HepG2 (cell line): ENCODE measurements at regions not wholly inside any gene's neighbourhood (a gene's known extent, or its start where the extent isn't known, plus 50 kb on each side); places are given as distances from the start of the nearest gene placed in this dataset.

Experiments
- ATAC-seq: fragments of 200-7000 bp; cut with Tn5 transposase; 3 replicates; pipeline ENCODE4 v1.9.1; 2020; ENCODE audit warnings: mild to moderate bottlenecking, moderate library complexity
- BruUV-seq: library from RNA; stranded (reverse); fragments of 400-500 nt; replicated peaks from 2 replicates; lab custom pipeline; 2021; lab: Mats Ljungman, UMichigan
- CTCF ChIA-PET: fragments of 300-600 bp; formaldehyde crosslinking; extraction: SDS; loops from one replicate; lab custom pipeline; 2021; ENCODE audit warnings: low total read pairs, inconsistent platforms, low intra/inter-chr PET ratio; lab: Yijun Ruan, JAX
- POLR2A ChIA-PET: fragments of 350-600 bp; sonication (Branson Sonifier 250); formaldehyde crosslinking; loops from one replicate; lab custom pipeline; 2020; ENCODE audit warnings: antibody characterized with exemption, inconsistent platforms; lab: Yijun Ruan, JAX
- DNase-seq: peaks from one replicate; pipeline ENCODE4 v3.0.0-alpha.2; 2015; ENCODE audit warnings: low spot score
- FAIRE-seq: peaks from 3 replicates; lab custom pipeline; 2011; peaks lifted over from hg19 to GRCh38; lab: Jason Lieb, UNC
- H2AFZ ChIP-seq: one replicate; pipeline ENCODE4 v1.6.1; 2011; ENCODE audit warnings: low read length, inconsistent platforms
- H3K27ac ChIP-seq: fragments of 300-600 bp; 3 replicates; pipeline ENCODE4 v1.8.0; 2011; ENCODE audit warnings: mixed run types, mild to moderate bottlenecking, mixed read lengths, low read length, inconsistent platforms; ENCODE audit not compliant: insufficient read depth; ENCODE audit errors: extremely low read length
- H3K27me3 ChIP-seq, 2 experiments: fragments of 200-600 bp in 1 of 2; 2 replicates in 1 of 2; 3 replicates in 1 of 2; pipeline versions ENCODE4 v1.6.0 to v1.8.0; 2011; ENCODE audit warnings: low read length in 2 of 2, mild to moderate bottlenecking in 2 of 2, moderate library complexity in 2 of 2, inconsistent platforms in 1 of 2; ENCODE audit not compliant: insufficient read depth in 2 of 2, control insufficient read depth in 1 of 2
- H3K36me3 ChIP-seq, 2 experiments: fragments of 200-600 bp in 1 of 2; replicated peaks in 1 of 2; 2 replicates in 1 of 2; 3 replicates in 1 of 2; pipeline versions ENCODE4 v1.5.1 to v1.8.0; 2011; ENCODE audit warnings: low read length in 2 of 2, inconsistent platforms in 1 of 2; ENCODE audit not compliant: insufficient read depth in 2 of 2, control insufficient read depth in 1 of 2
- H3K4me1 ChIP-seq: 2 replicates; pipeline ENCODE4 v1.5.1; 2012; ENCODE audit warnings: low read length, inconsistent platforms; ENCODE audit not compliant: insufficient read depth
- H3K4me2 ChIP-seq: 2 replicates; pipeline ENCODE4 v1.6.0; 2011; ENCODE audit warnings: low read depth, low read length, inconsistent platforms
- H3K4me3 ChIP-seq, 3 experiments: fragments of 200-600 bp in 1 of 3; sonication (generic), shearing (Covaris generic) in 1 of 3; replicated peaks in 1 of 3; 2 replicates each; pipeline ENCODE4 v1.5.1; 2011 to 2016; ENCODE audit warnings: low read length in 3 of 3, inconsistent platforms in 2 of 3, low read depth in 2 of 3, mild to moderate bottlenecking in 2 of 3, control low read depth in 1 of 3, mixed read lengths in 1 of 3; ENCODE audit not compliant: insufficient read depth in 1 of 3
- H3K79me2 ChIP-seq: one replicate; pipeline ENCODE4 v1.6.1; 2011; ENCODE audit warnings: low read length, inconsistent platforms; ENCODE audit not compliant: insufficient read depth
- H3K9ac ChIP-seq: 2 replicates; pipeline ENCODE4 v1.6.0; 2011; ENCODE audit warnings: mild to moderate bottlenecking, low read depth, low read length, inconsistent platforms; ENCODE audit not compliant: insufficient read depth
- H3K9me3 ChIP-seq: 2 replicates; pipeline ENCODE4 v1.5.1; 2012; ENCODE audit warnings: mild to moderate bottlenecking, low read length
- H4K20me1 ChIP-seq: 2 replicates; pipeline ENCODE4 v1.6.0; 2011; ENCODE audit warnings: inconsistent platforms, mild to moderate bottlenecking, low read length, moderate library complexity; ENCODE audit not compliant: insufficient read depth
- AKAP8 ChIP-seq: sonication (generic); formaldehyde crosslinking; IDR thresholded peaks from 2 replicates; pipeline ENCODE4 v1.5.1; 2020; ENCODE audit warnings: mild to moderate bottlenecking, missing genetic modification reagents
- ATAD3A ChIP-seq: sonication (generic); formaldehyde crosslinking; IDR thresholded peaks from 2 replicates; pipeline ENCODE4 v1.4.0; 2020; ENCODE audit warnings: missing genetic modification reagents
- CHD2 ChIP-seq: IDR thresholded peaks from 2 replicates; pipeline ENCODE4 v1.6.1; 2011; ENCODE audit warnings: low read depth, low read length, improper control_type of control experiment
- HNF4A ChIP-seq: sonication (generic); formaldehyde crosslinking; IDR thresholded peaks from 2 replicates; pipeline ENCODE4 v1.4.0; 2020; ENCODE audit warnings: missing genetic modification reagents
- HOXA3 ChIP-seq: sonication (generic); formaldehyde crosslinking; IDR thresholded peaks from 2 replicates; pipeline ENCODE4 v1.5.0; 2020; ENCODE audit warnings: missing genetic modification reagents
- KLF13 ChIP-seq: sonication (generic); formaldehyde crosslinking; IDR thresholded peaks from 2 replicates; pipeline ENCODE4 v1.4.0; 2020; ENCODE audit warnings: mild to moderate bottlenecking, missing genetic modification reagents
- SIX1 ChIP-seq: sonication (generic); formaldehyde crosslinking; IDR thresholded peaks from 2 replicates; pipeline ENCODE4 v1.4.0; 2020; ENCODE audit warnings: missing genetic modification reagents, borderline replicate concordance
- SRY ChIP-seq: sonication (generic); formaldehyde crosslinking; IDR thresholded peaks from 2 replicates; pipeline ENCODE4 v1.8.0; 2022; ENCODE audit warnings: mild to moderate bottlenecking, missing genetic modification reagents
- WIZ ChIP-seq: sonication (generic); formaldehyde crosslinking; IDR thresholded peaks from 2 replicates; pipeline ENCODE4 v1.5.1; 2020; ENCODE audit warnings: mild to moderate bottlenecking, missing genetic modification reagents
- ZNF136 ChIP-seq: sonication (generic); formaldehyde crosslinking; IDR thresholded peaks from 2 replicates; pipeline ENCODE4 v1.8.1; 2022; ENCODE audit warnings: low read depth, mild to moderate bottlenecking, moderate library complexity, missing genetic modification reagents
- ZNF253 ChIP-seq: sonication (generic); formaldehyde crosslinking; IDR thresholded peaks from 2 replicates; pipeline ENCODE4 v1.8.0; 2022; ENCODE audit warnings: mild to moderate bottlenecking, missing genetic modification reagents, borderline replicate concordance
- ZNF775 ChIP-seq: sonication (generic); formaldehyde crosslinking; IDR thresholded peaks from 2 replicates; pipeline ENCODE4 v1.4.0; 2020; ENCODE audit warnings: missing genetic modification reagents, mild to moderate bottlenecking, moderate library complexity, borderline replicate concordance
- ZNF777 ChIP-seq: sonication (generic); formaldehyde crosslinking; IDR thresholded peaks from 2 replicates; pipeline ENCODE4 v1.4.0; 2020; ENCODE audit warnings: missing genetic modification reagents
- whole genome bisulfite sequencing: methylation state at CpG from one replicate; pipeline ENCODE4 v1.1.6; 2017; ENCODE audit warnings: low lambda C conversion rate; 5-methylcytosine and 5-hydroxymethylcytosine counted together
- in situ Hi-C: cut with HindIII; loops from 2 replicates; pipeline ENCODE4 v1.10.0; 2017; ENCODE audit warnings: low pct_unique_long_range_greater_than_20kb; ENCODE audit not compliant: extremely low pct_ligation_motif_present
- intact Hi-C: fragments of 100-400 bp; cut with micrococcal nuclease; formaldehyde crosslinking; loops from one replicate; pipeline ENCODE4 v1.10.0; 2022; ENCODE audit not compliant: unreplicated experiment
- TF ChIP-seq, protein P1 (sequence below): sonication (generic); formaldehyde crosslinking; IDR thresholded peaks from 2 replicates; pipeline ENCODE4 v1.4.0; 2020; ENCODE audit warnings: mild to moderate bottlenecking, missing genetic modification reagents
- TF ChIP-seq, protein P2 (sequence below): sonication (generic); formaldehyde crosslinking; conservative IDR thresholded peaks from 2 replicates; pipeline ENCODE4 v1.4.0; 2020; ENCODE audit warnings: mild to moderate bottlenecking, missing genetic modification reagents, moderate library complexity
- TF ChIP-seq, protein P3 (sequence below): sonication (generic); formaldehyde crosslinking; IDR thresholded peaks from 2 replicates; pipeline ENCODE4 v1.5.1; 2020; ENCODE audit warnings: missing genetic modification reagents, mild to moderate bottlenecking, borderline replicate concordance
- TF ChIP-seq, protein P4 (sequence below): sonication (generic); formaldehyde crosslinking; IDR thresholded peaks from 2 replicates; pipeline ENCODE4 v1.5.0; 2020; ENCODE audit warnings: missing genetic modification reagents

DNA sequence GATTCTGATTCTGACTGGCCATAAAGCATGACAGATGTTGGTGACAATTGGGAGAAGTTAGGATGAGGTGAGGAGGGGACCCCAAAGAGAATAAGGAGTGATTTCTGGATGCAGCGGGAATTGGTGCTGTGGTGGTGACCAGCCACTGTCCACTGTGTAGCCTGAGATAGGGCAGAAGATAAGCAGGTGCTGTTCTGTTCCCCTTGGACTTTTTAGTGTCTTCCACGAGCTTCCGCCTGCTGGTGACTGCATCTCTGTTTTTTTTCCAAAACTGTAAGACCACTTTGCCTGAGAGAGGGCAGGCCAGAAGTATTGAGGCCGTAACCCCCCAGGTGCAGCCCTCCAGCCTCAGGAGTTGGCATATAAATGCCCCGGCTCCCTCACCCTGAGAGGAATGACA, 161.2 kb upstream of the MYL2 start:
- DNase-seq (no peak), ATAC-seq (no peak), FAIRE-seq (no peak)
- H3K4me3 ChIP-seq, result no peak overlapping the region
- H2AFZ ChIP-seq, result no peak overlapping the region
- 22% methylated on average over 5 of the region's 5 CpGs for whole genome bisulfite sequencing
- H3K79me2 ChIP-seq, result no peaks in the 10 kb centered on the region
- H3K36me3 ChIP-seq, result no peaks in the 10 kb centered on the region
- CTCF ChIA-PET, result no interaction called here
- no peak overlapping the region for H3K9ac ChIP-seq
- no peak overlapping the region for H3K27ac ChIP-seq
- no peaks in the 10 kb centered on the region for H3K9me3 ChIP-seq
- TF ChIP-seq HNF4A (CRISPR knock-in tag) (no peak), ATAD3A (CRISPR knock-in tag) (no peak), ZNF777 (CRISPR knock-in tag) (no peak), ZNF253 (CRISPR knock-in tag) (no peak), ZNF775 (no peak), KLF13 (CRISPR knock-in tag) (no peak), SIX1 (CRISPR knock-in tag) (no peak), ZNF136 (CRISPR knock-in tag) (no peak), CHD2 (no peak), HOXA3 (CRISPR knock-in tag) (no peak), AKAP8 (CRISPR knock-in tag) (no peak), SRY (CRISPR knock-in tag) (no peak), WIZ (no peak)
- TF ChIP-seq, protein P1, sequence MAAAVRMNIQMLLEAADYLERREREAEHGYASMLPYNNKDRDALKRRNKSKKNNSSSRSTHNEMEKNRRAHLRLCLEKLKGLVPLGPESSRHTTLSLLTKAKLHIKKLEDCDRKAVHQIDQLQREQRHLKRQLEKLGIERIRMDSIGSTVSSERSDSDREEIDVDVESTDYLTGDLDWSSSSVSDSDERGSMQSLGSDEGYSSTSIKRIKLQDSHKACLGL (CRISPR knock-in tag), result no peak
- TF ChIP-seq, protein P2, sequence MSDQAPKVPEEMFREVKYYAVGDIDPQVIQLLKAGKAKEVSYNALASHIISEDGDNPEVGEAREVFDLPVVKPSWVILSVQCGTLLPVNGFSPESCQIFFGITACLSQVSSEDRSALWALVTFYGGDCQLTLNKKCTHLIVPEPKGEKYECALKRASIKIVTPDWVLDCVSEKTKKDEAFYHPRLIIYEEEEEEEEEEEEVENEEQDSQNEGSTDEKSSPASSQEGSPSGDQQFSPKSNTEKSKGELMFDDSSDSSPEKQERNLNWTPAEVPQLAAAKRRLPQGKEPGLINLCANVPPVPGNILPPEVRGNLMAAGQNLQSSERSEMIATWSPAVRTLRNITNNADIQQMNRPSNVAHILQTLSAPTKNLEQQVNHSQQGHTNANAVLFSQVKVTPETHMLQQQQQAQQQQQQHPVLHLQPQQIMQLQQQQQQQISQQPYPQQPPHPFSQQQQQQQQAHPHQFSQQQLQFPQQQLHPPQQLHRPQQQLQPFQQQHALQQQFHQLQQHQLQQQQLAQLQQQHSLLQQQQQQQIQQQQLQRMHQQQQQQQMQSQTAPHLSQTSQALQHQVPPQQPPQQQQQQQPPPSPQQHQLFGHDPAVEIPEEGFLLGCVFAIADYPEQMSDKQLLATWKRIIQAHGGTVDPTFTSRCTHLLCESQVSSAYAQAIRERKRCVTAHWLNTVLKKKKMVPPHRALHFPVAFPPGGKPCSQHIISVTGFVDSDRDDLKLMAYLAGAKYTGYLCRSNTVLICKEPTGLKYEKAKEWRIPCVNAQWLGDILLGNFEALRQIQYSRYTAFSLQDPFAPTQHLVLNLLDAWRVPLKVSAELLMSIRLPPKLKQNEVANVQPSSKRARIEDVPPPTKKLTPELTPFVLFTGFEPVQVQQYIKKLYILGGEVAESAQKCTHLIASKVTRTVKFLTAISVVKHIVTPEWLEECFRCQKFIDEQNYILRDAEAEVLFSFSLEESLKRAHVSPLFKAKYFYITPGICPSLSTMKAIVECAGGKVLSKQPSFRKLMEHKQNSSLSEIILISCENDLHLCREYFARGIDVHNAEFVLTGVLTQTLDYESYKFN, result no peak
- TF ChIP-seq, protein P3, sequence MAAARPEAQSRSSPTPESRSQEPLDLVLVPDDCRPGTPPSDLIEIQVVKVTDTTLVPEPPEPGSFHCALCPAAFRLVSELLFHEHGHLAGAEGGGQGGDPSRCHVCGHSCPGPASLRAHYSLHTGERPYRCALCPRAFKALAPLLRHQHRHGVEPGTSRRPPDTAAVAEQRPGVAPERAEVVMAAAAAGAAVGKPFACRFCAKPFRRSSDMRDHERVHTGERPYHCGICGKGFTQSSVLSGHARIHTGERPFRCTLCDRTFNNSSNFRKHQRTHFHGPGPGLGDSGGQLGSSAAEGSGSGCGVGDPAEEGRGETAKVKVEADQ (CRISPR knock-in tag), result no peak
- TF ChIP-seq, protein P4, sequence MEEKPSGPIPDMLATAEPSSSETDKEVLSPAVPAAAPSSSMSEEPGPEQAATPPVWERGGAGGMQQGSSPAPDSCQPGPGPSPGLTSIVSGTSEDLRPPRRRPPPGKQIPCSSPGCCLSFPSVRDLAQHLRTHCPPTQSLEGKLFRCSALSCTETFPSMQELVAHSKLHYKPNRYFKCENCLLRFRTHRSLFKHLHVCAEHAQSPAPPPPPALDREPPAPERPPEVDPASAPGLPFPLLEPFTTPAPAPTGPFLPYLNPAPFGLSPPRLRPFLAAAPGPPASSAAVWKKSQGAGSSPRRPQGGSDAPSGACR, result no peak
- POLR2A ChIA-PET, result no interaction called here
- H4K20me1 ChIP-seq, result no peaks in the 10 kb centered on the region
- H3K4me1 ChIP-seq, result peaks cover 8% of the 10 kb centered on the region; the same call in 1 of the 2 replicates
- peaks cover 8 to 40% of the 10 kb centered on the region in 2 experiments; a peak in 4 of 5 replicates for H3K27me3 ChIP-seq
- in situ Hi-C loops, result no loop called here
- BruUV-seq, result no TSS peak
- H3K4me2 ChIP-seq, result no peak overlapping the region
- intact Hi-C loops, result no loop called here
